ENCODE measurements at regions not wholly inside any gene's neighbourhood (a gene's known extent, or its start where the extent isn't known, plus 50 kb on each side); places are given as distances from the start of the nearest gene placed in this dataset.
A peak's percentile ranks its signal among the peaks of the same experiment; 100 is the strongest.

DNA sequence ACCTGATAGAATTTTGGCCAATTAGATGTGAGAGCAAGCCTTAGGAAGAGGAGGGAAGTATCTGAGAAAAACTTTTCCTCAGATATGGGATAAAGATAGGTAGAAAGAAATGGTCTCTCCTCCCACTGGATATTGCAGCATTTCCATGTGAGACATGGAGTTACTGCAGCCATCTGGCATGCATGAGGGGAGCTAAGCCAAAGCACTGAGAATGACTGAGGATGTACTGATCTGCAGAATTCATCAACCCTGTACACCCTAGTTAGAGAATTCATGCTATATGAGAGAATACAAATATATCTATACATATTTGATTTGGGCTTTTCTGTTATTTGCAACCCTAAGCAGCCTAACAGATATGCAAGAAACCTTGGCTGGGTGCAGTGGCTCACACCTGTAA is 52.5 kb upstream of the RPL34 start:
- no peak for DNase-seq

DNA sequence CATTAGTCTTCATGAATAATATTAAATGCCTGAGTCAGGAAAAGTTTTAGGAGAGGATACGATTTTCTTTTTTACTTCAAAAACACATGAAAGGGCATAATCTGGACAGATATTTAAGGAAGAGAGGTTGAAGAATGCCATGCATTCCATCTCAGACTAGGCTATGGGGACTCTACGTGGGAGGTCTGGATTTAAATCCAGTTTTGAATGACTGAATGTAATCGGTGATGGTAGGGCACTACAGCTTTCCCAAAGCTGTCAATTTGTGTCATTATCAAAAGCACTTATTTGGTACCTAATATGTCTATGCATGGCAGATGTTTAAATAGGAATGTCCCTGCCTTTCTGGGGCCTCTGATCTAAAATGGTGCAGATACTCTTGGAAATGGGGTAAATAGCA is 59.3 kb upstream of the RPL34 start:
- DNase-seq: no peak

DNA sequence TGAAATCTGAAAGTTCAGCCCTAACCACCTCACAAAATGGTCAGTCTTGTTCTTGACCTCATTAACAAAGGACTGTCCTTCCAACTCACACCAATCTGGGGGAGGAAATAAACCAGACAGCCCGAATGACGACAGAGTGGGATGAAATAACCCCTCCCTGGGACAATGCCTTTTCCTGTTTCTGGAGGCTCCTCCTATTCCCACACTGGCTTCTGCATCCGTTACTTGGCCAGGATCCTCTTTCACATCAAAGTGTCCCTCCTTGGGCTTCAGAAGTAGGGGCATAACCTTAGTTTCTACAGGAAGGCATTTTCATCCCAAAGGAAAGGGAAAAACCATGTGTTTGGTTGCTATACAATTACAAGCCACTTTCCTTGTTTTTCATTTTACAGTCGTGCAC is 59.8 kb upstream of the RPL34 start:
- no peak for DNase-seq

DNA sequence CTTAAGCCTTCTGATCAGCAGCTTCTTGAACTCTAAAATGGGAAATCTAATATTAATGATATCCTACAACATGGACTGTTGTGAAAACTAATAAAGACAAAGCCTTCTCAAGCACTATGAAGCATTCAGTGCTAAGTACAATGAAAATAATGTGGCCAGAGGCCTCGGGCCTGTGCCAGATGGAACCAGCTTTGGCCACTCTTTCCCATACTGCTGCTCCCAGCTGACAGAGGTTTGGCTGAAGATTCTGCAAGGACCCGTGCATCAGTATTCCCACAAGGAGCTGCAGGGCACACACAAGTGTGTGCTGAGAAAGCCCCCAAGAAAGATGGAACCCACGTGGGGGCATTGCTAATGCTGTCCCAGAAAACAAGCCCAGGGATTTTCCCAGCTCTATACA is 60.5 kb upstream of the RPL34 start:
- DNase-seq: no peak

DNA sequence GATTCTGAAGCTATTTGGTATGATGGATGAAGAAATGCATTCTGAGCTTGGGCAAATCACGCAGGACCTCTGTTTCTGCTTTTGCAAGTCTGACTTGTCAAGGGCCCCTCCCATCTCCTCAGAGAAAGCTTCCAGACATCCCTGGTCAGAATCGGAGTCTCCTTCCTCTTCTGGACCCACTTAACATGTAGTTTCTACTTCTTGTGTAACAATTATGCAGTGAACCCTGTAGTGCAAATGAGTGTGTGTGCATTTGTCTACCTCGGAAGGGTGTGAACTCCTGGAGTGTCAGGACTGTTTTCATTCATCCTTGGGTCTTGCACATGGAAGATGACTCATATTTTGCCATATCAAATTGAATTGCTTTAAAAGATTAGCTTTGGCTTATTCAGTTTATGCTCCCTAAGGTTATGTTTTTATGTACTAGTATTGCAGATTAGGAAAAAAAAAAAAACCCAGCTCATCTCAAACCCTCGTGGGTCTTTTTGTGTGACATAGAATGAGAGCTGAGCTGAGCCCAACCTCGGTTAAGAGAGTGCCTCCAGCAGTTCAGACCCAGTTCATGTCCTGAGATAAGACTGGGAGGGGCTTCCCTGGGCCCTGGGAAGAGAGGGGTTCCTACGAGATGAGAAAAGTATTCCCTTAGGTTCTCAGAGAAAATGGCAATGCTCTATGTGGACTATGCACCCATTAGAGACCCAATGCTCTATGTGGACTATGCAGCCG is 61.1 kb upstream of the RPL34 start:
- DNase-seq: no peak

DNA sequence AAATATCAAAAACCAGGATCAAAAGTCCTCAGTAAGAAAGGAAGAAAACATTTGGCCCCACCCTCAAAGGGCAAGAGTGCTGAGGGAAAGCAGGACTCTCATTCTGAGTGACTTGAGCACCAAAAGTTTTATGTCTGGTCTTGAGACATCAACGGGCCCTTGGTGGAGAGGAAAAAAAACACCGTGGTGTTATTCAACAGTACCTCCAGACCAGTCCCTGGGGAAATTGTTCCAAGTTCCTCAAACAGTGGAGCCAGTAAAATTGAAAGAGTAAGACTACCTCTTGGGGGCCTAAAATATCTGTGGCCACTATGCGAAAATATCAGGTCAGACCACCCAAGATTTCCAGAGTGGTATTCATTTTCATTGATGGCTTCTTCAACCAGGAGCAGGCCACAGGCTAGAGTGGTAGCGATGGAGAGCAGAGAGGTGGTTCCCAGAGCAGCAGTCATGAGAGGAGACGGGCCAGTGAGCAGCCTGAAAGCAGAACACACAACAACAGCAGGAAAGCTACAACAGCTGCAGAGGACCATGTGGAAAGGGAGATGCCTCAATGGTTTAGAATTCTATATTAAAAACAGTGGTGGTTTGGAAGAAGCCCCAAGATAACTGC is 63.7 kb upstream of the RPL34 start:
- no peak for DNase-seq

DNA sequence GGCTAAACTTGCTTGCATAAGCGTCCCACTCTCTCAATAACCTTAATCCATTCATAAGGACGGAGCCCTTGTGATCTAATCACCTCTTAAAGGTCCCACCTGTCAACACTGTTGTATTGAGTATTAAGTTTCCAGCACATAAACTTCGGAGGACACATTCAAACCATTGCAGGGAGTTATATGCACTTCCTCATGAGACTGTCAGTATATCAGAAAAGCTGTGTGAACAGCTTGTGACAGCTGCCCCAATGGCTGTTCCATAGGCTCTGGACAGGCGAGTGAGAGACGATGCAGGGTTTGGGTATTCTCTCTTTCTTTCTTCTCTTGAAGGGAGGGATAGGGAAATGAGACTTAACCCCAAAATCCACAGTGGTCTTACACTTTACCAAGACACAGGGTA is 64.2 kb upstream of the RPL34 start:
- DNase-seq: no peak

DNA sequence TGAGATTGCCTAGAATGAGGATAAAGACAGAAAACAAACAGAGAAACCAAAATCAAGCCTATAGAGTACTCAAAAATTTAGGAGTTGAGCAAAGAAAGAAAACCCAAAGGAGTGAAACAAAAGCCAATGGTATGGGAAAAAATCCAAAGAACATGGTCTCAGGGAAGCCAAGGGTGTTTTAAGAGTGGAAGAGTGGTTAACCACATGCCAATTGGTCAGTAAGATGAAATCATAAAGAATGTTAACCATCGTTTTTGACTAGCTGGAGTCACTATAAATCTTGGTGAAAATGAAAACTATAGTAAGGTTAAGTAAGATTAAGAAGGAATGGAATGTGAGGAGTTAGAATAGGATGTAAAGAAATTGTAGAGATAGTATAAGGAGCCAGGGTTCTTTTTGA is 64.7 kb upstream of the RPL34 start:
- DNase-seq: no peak

DNA sequence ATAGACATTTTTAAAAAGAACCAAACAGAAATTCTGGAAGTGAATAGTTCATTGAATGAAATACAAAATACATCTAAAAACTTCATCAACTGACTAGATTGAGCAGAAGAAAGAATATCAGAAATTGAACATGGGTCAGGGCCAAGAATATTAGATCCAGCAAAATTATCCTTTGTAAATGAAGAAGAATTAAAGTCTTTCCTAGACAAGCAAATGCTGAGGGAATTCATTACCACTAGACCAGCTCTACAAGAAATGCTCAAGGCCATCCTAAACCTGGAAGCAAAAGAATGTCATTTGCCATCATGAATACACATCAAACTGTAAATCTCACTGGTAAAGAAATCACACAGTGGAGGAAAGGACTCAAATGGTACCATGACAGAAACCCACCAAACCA is 72.7 kb upstream of the RPL34 start:
- DNase-seq: no peak

DNA sequence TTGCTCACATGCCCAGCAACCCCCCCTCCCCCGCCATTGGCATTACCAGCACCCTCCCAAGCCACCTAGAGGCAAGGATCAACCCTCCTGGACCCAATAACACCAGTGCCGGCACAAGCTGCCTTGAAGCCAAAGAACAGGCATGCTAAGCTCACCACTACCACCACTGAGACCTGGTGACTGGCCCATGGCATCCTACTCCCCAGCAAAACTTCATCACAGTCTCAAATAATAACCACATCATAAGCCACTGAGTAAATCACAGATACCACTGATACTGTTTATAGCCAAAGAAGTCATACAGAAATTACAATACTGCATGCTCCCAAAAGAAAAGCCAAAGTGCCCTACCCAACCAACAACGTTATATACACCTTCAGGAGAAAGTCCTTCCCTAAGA is 73.6 kb upstream of the RPL34 start:
- no peak for DNase-seq

DNA sequence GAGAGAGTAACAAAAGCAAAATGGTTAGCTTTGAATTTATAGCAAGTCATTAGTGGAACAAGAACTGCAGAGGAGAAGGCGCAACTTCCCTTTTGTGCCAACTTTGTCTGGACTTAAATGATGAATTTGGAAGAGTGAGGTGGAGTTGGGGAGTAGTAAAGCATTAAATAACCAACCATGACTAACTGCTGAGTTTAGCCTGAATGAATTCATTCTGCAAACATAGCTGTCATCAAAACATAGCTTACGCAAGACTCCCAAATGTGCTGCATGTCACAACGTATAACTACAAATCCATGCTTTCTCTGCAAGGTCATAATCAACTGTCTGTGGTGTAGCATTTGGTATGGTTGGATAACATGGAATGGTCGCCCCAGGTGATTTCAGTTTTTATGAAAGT is 75.9 kb upstream of the RPL34 start:
- no peak for DNase-seq

DNA sequence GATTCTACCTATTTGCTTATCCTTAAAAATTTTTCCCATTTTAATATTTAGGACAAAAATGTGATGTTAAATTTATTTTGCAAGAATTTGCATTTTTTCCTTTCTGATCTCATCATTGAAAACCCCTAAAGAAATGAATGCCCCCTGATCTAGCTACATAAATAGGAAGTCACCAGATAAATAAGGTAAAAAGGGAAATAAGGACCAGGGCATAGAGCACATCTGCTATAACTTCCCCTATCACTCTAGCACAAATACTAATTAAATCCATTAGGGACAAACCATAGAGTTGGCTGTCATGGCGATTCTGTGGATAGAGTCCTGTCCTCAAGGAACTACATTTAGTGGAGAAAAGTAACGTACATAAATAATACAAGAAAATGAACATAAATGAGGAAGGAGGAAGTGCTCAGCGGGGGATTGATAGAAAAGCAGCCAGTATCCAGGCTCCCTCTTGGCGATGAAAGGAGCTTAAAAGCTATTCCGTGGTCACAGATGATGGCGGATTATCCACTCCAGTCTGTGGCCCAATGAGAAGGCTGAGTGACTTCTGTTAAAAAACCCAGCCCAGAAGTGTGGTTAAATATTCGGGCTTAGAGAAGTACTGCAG is 76.9 kb upstream of the RPL34 start:
- no peak for DNase-seq

DNA sequence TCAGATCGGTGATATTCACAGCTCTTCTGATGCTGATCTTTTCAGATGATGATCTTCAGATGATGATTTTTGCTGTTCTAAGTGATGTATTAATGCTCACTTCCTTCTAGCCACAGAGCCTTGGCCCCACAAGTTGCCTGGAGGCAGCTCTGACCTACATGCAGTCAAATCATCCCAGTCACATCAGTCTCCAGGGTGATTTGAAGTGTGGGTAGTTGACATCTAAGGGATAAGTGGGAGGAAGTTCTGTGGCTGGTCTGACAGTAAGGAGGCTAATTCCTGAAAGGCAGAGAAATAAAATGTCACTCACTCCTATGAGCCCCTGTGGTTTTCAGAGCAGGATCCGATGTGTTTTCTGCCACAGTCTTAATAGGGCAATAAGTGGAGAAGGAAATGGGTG is 79.8 kb upstream of the RPL34 start:
- DNase-seq: no peak

DNA sequence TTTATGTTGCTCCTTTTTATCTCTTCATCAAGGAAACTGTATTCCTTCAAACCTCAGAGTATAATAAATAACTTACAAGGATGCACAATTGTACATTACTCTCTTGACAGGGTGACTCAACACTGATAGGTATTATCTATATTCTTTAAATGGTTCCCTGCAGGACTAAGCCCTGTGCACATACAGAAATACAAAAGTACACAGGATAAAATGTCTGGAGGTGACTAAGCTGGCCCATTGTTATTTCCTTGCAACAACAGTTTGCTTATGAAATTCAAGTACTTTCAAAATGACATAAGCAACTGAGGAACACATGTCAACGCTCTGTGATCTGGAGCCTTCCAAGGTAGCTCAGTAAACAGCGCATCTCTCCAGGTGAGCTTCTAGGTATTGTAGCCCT is 83.8 kb upstream of the RPL34 start:
- no peak for DNase-seq

DNA sequence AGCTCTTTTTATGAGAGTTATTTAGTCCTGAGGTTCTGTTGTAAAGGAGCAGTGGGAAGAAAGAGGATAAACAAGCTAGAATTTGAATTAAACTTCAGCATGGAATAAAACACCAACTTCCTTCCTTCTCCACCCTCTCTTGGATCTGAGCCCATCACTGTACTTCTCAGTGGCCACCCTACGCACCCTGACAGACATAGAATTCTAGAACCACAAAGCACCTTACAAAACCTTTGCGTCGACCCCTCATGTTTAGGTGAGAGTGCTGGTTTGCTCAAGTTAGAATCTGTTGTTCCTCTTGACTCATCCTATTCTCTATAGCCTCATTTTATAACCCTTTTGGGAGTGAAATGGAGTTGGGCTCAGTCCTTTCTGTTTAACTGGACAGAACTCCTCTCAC is 84.6 kb upstream of the RPL34 start:
- DNase-seq: no peak

DNA sequence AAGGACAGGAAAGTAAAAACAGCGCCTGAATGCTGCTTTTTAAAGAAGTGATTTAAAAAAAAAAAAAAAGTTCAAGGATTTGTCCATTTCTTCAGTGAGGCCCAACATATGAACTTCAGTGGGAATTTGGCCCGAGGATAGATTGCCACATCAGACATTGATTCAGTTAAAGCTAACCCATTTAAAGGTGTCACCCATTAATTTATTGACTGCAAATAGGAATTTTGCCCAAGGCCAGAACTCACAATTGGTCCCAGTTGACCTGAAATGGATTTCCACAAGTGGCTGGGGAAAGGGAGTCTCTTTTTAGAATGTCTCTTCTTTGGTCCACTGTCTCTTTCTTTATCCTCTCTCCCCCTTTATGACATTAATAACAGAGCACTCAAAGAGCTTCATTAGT is 86.5 kb upstream of the RPL34 start:
- DNase-seq: no peak

DNA sequence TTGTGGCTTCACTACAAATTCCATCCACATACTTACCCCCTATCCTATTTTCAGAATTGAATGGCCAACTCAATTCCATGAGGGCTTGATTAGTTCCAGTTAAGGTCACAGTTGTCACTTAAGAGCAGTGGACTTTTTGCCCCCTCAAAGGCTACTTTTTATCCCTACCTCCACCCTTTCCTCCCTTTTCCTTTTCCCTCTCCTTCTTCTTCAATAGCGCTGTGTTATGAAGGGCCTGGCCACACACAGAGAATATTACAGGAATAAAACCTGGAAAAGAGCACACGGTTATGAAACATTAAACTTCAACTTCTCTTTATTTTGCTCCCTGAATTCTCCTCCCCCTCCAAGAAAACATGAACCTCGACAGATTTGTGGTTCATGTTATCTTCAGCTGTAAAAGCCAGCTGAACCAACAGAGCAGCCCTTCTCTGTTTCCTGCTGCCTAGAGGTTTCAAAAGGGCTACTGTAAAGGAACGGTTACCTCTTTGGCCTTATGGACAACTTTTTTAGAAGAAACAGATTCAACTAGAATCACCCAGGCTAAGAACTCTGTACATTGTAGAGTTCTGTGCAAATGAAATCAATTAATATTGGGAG is 87.0 kb upstream of the RPL34 start:
- DNase-seq: peak in 2 of 6 experiments; percentile 2 to 21

DNA sequence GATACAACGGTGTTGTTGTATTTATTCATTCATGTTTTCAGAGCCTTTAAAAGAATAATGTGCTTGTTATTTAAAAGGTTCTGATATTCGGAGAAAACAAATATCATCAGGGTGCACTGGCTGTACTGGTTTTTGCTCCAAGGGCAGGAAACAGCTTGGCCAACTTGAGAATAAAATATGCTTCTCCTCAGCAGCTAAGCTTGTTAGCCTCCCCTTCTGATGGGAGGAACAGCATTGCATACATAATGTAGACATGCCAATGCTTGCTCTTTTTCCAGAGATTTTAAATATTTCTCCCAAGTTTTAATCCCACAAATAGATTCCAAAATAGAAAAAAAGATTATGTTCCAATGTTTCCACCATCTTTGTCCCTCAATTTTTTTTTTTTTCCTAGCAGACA is 87.6 kb upstream of the RPL34 start:
- DNase-seq: no peak

DNA sequence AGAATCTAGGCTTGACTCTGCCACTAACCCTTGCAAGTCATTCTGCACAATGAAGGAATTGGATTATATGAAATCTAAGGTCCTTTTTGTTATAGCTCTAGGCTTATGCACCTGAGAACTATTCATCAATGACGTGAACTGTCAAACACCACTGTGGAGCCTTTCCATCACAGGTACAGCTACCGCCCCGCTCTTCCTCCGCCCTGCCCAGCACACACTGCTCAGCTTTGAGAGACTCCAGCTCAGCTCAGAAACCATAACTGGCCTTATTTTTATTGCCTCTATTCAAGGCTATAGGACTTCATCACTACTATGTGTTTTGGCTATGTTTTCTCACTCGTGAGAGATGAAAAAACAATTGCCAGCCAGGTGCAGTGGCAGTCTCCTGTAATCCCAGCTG is 88.2 kb upstream of the RPL34 start:
- DNase-seq: no peak

DNA sequence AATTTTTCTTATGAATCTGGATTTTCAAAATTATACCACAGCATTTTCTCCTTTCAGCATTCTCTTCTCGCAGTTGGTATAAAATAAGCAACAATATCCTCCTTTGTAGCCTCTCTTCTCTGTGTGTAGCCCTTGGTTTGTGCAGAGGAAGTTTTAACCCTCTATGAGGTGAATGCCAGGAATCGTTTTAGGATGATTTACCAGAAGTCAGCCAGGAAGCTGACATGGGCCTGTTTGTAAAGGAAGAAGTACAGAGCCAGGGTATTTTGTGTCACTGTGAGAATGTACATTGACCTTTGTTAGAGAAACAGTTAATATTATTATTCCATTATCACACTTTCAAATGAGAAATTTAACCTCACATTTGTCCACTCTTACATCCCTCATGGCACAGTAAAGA is 88.9 kb upstream of the RPL34 start:
- DNase-seq: no peak

DNA sequence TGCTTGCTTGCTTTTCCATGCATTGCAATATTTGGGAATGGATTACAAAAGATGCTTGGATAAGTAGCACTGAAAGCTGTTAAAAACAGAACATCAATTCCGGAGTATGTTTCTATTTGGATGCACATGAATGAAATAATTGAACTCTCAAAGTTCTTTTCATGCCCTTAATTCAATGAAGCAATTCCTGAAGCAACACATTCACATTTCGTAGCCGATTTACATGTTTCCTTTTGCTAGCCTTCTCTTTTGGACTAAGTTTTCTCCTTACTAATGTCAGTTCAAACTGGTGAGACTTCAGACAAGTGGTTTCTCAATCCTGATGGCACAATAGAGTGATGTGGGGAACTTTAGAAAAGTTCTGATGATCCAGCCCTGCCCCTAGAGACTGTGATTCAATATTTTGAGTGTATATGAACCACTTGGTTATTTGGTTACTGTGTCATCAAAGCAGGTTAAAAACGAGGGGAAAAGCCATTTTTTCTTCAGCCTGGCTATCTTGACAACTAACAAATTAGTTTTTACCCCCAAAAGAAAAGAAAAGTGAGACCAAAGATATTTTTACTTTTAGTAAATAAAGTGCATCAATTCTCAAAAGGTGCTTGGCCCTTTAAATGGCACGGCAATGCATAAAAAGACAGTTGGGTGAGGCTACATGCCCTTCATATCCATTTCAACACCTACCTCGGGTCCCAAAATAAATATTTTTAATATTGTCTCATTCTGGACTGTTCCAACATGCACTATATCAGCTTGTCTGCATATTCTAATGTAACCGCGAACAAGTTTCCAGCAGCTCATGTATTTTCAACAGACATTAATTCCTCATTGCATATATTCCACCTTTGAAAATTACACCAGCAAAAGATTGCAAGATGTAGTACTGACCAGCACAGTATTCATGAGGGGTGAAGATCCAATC is 90.1 kb upstream of the RPL34 start:
- DNase-seq: no peak

DNA sequence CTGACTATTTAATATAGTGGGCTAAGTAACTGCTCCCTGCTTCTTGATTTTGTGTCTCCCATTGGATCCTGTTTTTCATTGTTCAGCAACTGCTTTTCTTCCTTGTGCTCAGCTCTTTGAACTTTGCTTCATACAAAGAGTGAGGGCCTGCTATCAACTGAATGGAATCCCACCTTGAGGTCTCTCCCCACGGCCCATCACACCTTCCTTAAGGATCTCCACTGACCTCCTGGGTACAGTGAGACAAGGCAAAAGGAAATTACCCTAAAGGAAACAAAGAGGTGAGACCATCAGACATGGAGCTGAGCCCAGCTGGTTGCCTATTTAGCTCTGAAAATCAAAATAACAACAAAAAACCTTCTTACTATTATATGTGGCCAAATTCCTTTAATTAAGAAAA is 91.3 kb upstream of the RPL34 start:
- DNase-seq: no peak

DNA sequence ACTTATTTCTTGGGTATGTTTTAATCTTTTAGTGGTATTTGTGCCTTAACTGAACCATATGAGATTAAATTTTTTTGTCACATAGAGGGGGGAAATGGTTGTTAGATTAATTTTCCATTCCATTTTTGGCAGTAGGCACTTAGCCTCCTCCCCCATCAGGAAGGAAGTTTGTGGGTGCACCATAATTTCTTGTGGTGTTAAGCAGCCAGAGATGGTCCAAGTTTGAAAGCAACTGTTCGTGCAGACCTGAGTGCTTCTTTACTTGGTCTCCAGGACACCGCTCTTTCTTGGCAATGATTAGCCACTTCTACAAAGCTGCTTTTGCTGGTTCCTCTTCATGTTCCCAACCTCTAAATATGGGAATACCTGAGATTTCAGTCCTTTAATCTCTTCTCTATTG is 92.7 kb upstream of the RPL34 start:
- peak in 4 of 6 experiments; percentile 9 to 50 (median 36) for DNase-seq

Data from stimulated activated naive CD4-positive, alpha-beta T cell (primary cell).